SK-N-SH (cell line): ENCODE measurements at regions not wholly inside any gene's neighbourhood (a gene's known extent, or its start where the extent isn't known, plus 50 kb on each side); places are given as distances from the start of the nearest gene placed in this dataset.

Source experiments
- CTCF ChIA-PET: fragments of 300-600, 350-600 bp; formaldehyde crosslinking; extraction: SDS; loops from one replicate; lab custom pipeline; 2021; lab: Yijun Ruan, JAX
- POLR2A ChIA-PET: fragments of 350-600 bp; sonication (Branson Sonifier 250); formaldehyde crosslinking; extraction: SDS; loops from one replicate; lab custom pipeline; 2020; ENCODE audit warnings: antibody characterized with exemption, inconsistent platforms; lab: Yijun Ruan, JAX
- DNase-seq: peaks from one replicate; pipeline ENCODE4 v3.0.0; 2012
- H2AFZ ChIP-seq: fragments of 200-600 bp; sonication (generic); 2 replicates; pipeline ENCODE4 v1.8.1; 2016; ENCODE audit warnings: antibody characterized with exemption, mild to moderate bottlenecking, low read depth
- H3F3A ChIP-seq: fragments of 200-600 bp; sonication (generic); replicated peaks from 2 replicates; pipeline ENCODE3; 2016; ENCODE audit warnings: antibody characterized with exemption, mild to moderate bottlenecking; ENCODE audit not compliant: insufficient read depth
- H3K27ac ChIP-seq, 2 experiments: fragments of 200-500 bp in 1 of 2; fragments of 200-600 bp in 1 of 2; sonication (Bioruptor generic) in 1 of 2; sonication (generic), shearing (Covaris generic) in 1 of 2; 2 replicates each; pipeline versions ENCODE4 v1.5.1 to v1.6.1; 2014 to 2016; ENCODE audit warnings: low read depth in 2 of 2, inconsistent platforms in 1 of 2, low read length in 1 of 2, mild to moderate bottlenecking in 1 of 2, mixed read lengths in 1 of 2
- H3K27me3 ChIP-seq: fragments of 200-600 bp; sonication (generic), shearing (Covaris generic); 2 replicates; pipeline ENCODE4 v1.6.1; 2016; ENCODE audit warnings: mixed run types; ENCODE audit not compliant: insufficient read depth
- H3K36me3 ChIP-seq, 2 experiments: fragments of 200-500 bp in 1 of 2; fragments of 200-600 bp in 1 of 2; sonication (Bioruptor generic) in 1 of 2; sonication (generic) in 1 of 2; replicated peaks in 1 of 2; 2 replicates each; pipeline versions ENCODE3 to v1.5.1; 2014 to 2016; ENCODE audit warnings: low read length in 1 of 2, mild to moderate bottlenecking in 1 of 2; ENCODE audit not compliant: insufficient read depth in 2 of 2, control insufficient read depth in 1 of 2
- H3K4me1 ChIP-seq, 2 experiments: fragments of 200-500 bp in 1 of 2; fragments of 200-600 bp in 1 of 2; sonication (Bioruptor generic) in 1 of 2; sonication (generic), shearing (Covaris generic) in 1 of 2; 2 replicates each; pipeline versions ENCODE4 v1.5.1 to v1.6.1; 2014 to 2016; ENCODE audit warnings: low read depth in 1 of 2, low read length in 1 of 2, mixed run types in 1 of 2; ENCODE audit not compliant: insufficient read depth in 2 of 2, control insufficient read depth in 1 of 2
- H3K4me2 ChIP-seq: fragments of 200-600 bp; sonication (generic), shearing (Covaris generic); 2 replicates; pipeline ENCODE4 v1.6.1; 2017; ENCODE audit warnings: mixed run types
- H3K4me3 ChIP-seq, 2 experiments: fragments of 200-500 bp in 1 of 2; fragments of 200-600 bp in 1 of 2; sonication (Bioruptor generic) in 1 of 2; sonication (generic), shearing (Covaris generic) in 1 of 2; 2 replicates each; pipeline versions ENCODE4 v1.5.1 to v1.8.1; 2014 to 2016; ENCODE audit warnings: low read depth in 2 of 2, inconsistent platforms in 1 of 2, low read length in 1 of 2, mild to moderate bottlenecking in 1 of 2, mixed read lengths in 1 of 2, moderate library complexity in 1 of 2
- H3K79me2 ChIP-seq: fragments of 200-600 bp; sonication (generic); 2 replicates; pipeline ENCODE4 v1.8.1; 2017; ENCODE audit warnings: mild to moderate bottlenecking; ENCODE audit not compliant: insufficient read depth
- H3K9ac ChIP-seq: fragments of 200-600 bp; sonication (generic); 2 replicates; pipeline ENCODE4 v1.6.1; 2017; ENCODE audit warnings: mixed run types
- H3K9me2 ChIP-seq: fragments of 200-600 bp; sonication (generic); 2 replicates; pipeline ENCODE4 v1.6.1; 2017; ENCODE audit warnings: mixed run types
- H3K9me3 ChIP-seq: fragments of 200-600 bp; sonication (generic); 2 replicates; pipeline ENCODE4 v1.6.1; 2017; ENCODE audit warnings: mixed run types, mild to moderate bottlenecking, moderate library complexity
- H4K20me1 ChIP-seq: fragments of 200-600 bp; sonication (generic); 2 replicates; pipeline ENCODE4 v1.6.1; 2017; ENCODE audit warnings: mild to moderate bottlenecking, mixed run types; ENCODE audit not compliant: insufficient read depth
- CHD2 ChIP-seq: fragments of 150-350 bp; IDR thresholded peaks from 2 replicates; pipeline ENCODE4 v1.6.1; 2018; ENCODE audit warnings: low read length; ENCODE audit not compliant: partially characterized antibody
- CTCF ChIP-seq: fragments of 200-600 bp; sonication (generic); IDR thresholded peaks from 2 replicates; pipeline ENCODE4 v1.6.1; 2017; ENCODE audit warnings: antibody characterized with exemption, mild to moderate bottlenecking, moderate library complexity
- EZH2phosphoT487 ChIP-seq: fragments of 200-600 bp; sonication (generic); IDR thresholded peaks from 2 replicates; pipeline ENCODE4 v1.6.1; 2017; ENCODE audit warnings: low read depth, mixed run types, mild to moderate bottlenecking, antibody characterized with exemption, moderate library complexity, borderline replicate concordance
- IRF3 ChIP-seq: fragments of 150-350 bp; IDR thresholded peaks from 2 replicates; pipeline ENCODE4 v1.6.1; 2016; ENCODE audit warnings: mild to moderate bottlenecking, low read depth, low read length
- NRF1 ChIP-seq: IDR thresholded peaks from 2 replicates; pipeline ENCODE4 v1.6.1; 2012; ENCODE audit warnings: low read depth, mild to moderate bottlenecking, low read length
- PBX3 ChIP-seq: IDR thresholded peaks from 2 replicates; pipeline ENCODE4; 2012
- POLR2AphosphoS5 ChIP-seq: IDR thresholded peaks from 2 replicates; pipeline ENCODE4 v1.6.1; 2012; ENCODE audit warnings: low read depth, low read length
- RAD21 ChIP-seq: IDR thresholded peaks from 2 replicates; pipeline ENCODE4 v1.6.1; 2012; ENCODE audit warnings: mild to moderate bottlenecking, low read length
- REST ChIP-seq: IDR thresholded peaks from 2 replicates; pipeline ENCODE4 v1.6.1; 2012; ENCODE audit warnings: mild to moderate bottlenecking, low read depth, low read length, moderate library complexity
- RXRA ChIP-seq: IDR thresholded peaks from 2 replicates; pipeline ENCODE4 v1.4.0; 2012; ENCODE audit warnings: low read depth, mild to moderate bottlenecking, borderline replicate concordance
- SIN3A ChIP-seq: IDR thresholded peaks from 2 replicates; pipeline ENCODE4 v1.6.1; 2012; ENCODE audit warnings: low read depth, mild to moderate bottlenecking, low read length, moderate library complexity, borderline replicate concordance
- TAF1 ChIP-seq: IDR thresholded peaks from 2 replicates; pipeline ENCODE4 v1.6.1; 2012; ENCODE audit warnings: low read depth, mild to moderate bottlenecking, low read length, moderate library complexity, borderline replicate concordance
- TCF12 ChIP-seq: IDR thresholded peaks from 2 replicates; pipeline ENCODE4 v1.4.0; 2012
- TEAD4 ChIP-seq: IDR thresholded peaks from 2 replicates; pipeline ENCODE4 v1.4.0; 2012; ENCODE audit warnings: mild to moderate bottlenecking, borderline replicate concordance; ENCODE audit not compliant: insufficient read depth
- USF1 ChIP-seq: IDR thresholded peaks from 2 replicates; pipeline ENCODE4 v1.4.0; 2012; ENCODE audit warnings: low read depth, borderline replicate concordance
- YY1 ChIP-seq: IDR thresholded peaks from 2 replicates; pipeline ENCODE4 v1.4.0; 2012; ENCODE audit warnings: low read depth, mild to moderate bottlenecking
- ZBTB33 ChIP-seq: IDR thresholded peaks from 2 replicates; pipeline ENCODE4 v1.4.0; 2012; ENCODE audit warnings: low read depth, borderline replicate concordance
- WGBS: methylation state at CpG from one replicate; pipeline ENCODE4 v1.1.6; 2017; ENCODE audit warnings: low lambda C conversion rate; 5-methylcytosine and 5-hydroxymethylcytosine counted together

- POLR2A ChIA-PET, result no interaction called here
- H3K36me3 ChIP-seq, result no peaks in the 10 kb centered on the region
- H3K9me2 ChIP-seq, result no peaks in the 10 kb centered on the region
- WGBS, result 97% methylated on average over 3 of the region's 3 CpGs
- no peak overlapping the region for H2AFZ ChIP-seq
- H3K4me1 ChIP-seq, result no peaks in the 10 kb centered on the region
- H4K20me1 ChIP-seq, result no peaks in the 10 kb centered on the region
- no peak overlapping the region for H3K4me2 ChIP-seq
- H3K27me3 ChIP-seq, result no peaks in the 10 kb centered on the region
- H3F3A ChIP-seq, result no peaks in the 10 kb centered on the region
- H3K4me3 ChIP-seq, result no peak overlapping the region
- CTCF ChIA-PET, result interaction anchor here (0.9 kb wide), 1 partner anchor 12 kb away, joined by 3 read pairs; no protein-coding TSS in a partner anchor
- DNase-seq, result no peak
- TF ChIP-seq CHD2 (no peak), REST (no peak), IRF3 (no peak)
- H3K9me3 ChIP-seq, result no peaks in the 10 kb centered on the region
- H3K9ac ChIP-seq, result no peak overlapping the region
- H3K79me2 ChIP-seq, result no peaks in the 10 kb centered on the region
- no peak overlapping the region for H3K27ac ChIP-seq
Observed at GRCh38 chr3:29011966-29012365, 268.9 kb upstream of the RBMS3 start.

- Histone ChIP-seq H3K4me1 (no peaks in the 10 kb centered on the region), H3K27me3 (no peaks in the 10 kb centered on the region), H3K9me3 (no peaks in the 10 kb centered on the region), H3K9ac (no peak overlapping the region)
- CTCF ChIA-PET, result interaction anchor here (1.3 kb wide), 1 partner anchor 14 kb away, joined by 3 read pairs; no protein-coding TSS in a partner anchor
- POLR2A ChIA-PET, result no interaction called here
- no peak for TF ChIP-seq POLR2AphosphoS5
- TF ChIP-seq PBX3, result no peak
- no peak for TF ChIP-seq RXRA
- no peak for TF ChIP-seq CHD2
- no peak for TF ChIP-seq RAD21
- TF ChIP-seq USF1, result no peak
- no peak for TF ChIP-seq NRF1
- no peak for TF ChIP-seq TAF1
- TF ChIP-seq SIN3A, result no peak
- no peak for TF ChIP-seq EZH2phosphoT487
- TF ChIP-seq ZBTB33, result no peak
- no peak for TF ChIP-seq TCF12
- TF ChIP-seq CTCF, result no peak
- TF ChIP-seq YY1, result no peak
- no peak for TF ChIP-seq TEAD4
- TF ChIP-seq, all 33 proteins: peak for 0
- H3F3A ChIP-seq, result no peaks in the 10 kb centered on the region
- no peaks in the 10 kb centered on the region for H3K79me2 ChIP-seq
- H3K4me3 ChIP-seq, result no peak overlapping the region
- no peak overlapping the region for H3K27ac ChIP-seq
- no peak for DNase-seq
- H3K36me3 ChIP-seq, result no peaks in the 10 kb centered on the region
- no peaks in the 10 kb centered on the region for H4K20me1 ChIP-seq
- no peak overlapping the region for H2AFZ ChIP-seq
- no peaks in the 10 kb centered on the region for H3K9me2 ChIP-seq
- 63% methylated on average over 1 of the region's 1 CpG for WGBS
- H3K4me2 ChIP-seq, result no peak overlapping the region
Observed at GRCh38 chr3:29022976-29023375, 257.9 kb upstream of the RBMS3 start.
